Calu3 (cell line): ENCODE measurements at regions not wholly inside any gene's neighbourhood (a gene's known extent, or its start where the extent isn't known, plus 50 kb on each side); places are given as distances from the start of the nearest gene placed in this dataset.
A peak's percentile ranks its signal among the peaks of the same experiment; 100 is the strongest.

ENCODE experiments used
- BruUV-seq: library from RNA; stranded (reverse); fragments of 400-500 nt; replicated peaks from 2 replicates; lab custom pipeline; 2021; lab: Mats Ljungman, UMichigan
- CTCF ChIA-PET: fragments of 300-600 bp; sonication (Branson Sonifier 250); formaldehyde crosslinking; loops from one replicate; lab custom pipeline; 2022; ENCODE audit warnings: antibody characterized with exemption; lab: Charles Lee
- DNase-seq: peaks from one replicate; pipeline ENCODE4 v3.0.0; 2022
- H3K27ac Mint-ChIP-seq: one replicate; pipeline ENCODE4 v1.8.0; 2022; ENCODE audit warnings: mixed read lengths; ENCODE audit not compliant: unreplicated experiment
- H3K27me3 Mint-ChIP-seq: one replicate; pipeline ENCODE4 v1.8.0; 2022; ENCODE audit warnings: mixed read lengths; ENCODE audit not compliant: unreplicated experiment
- H3K36me3 Mint-ChIP-seq: one replicate; pipeline ENCODE4 v1.8.0; 2022; ENCODE audit warnings: mild to moderate bottlenecking, moderate library complexity, mixed read lengths; ENCODE audit not compliant: insufficient read depth, unreplicated experiment
- H3K4me1 Mint-ChIP-seq: one replicate; pipeline ENCODE4 v1.8.0; 2022; ENCODE audit warnings: mild to moderate bottlenecking, low read depth, mixed read lengths; ENCODE audit not compliant: unreplicated experiment
- H3K4me3 Mint-ChIP-seq: one replicate; pipeline ENCODE4 v1.8.0; 2022; ENCODE audit warnings: mild to moderate bottlenecking, low read depth, moderate library complexity, mixed read lengths; ENCODE audit not compliant: unreplicated experiment
- H3K9me3 Mint-ChIP-seq: one replicate; pipeline ENCODE4 v1.8.0; 2022; ENCODE audit warnings: low read depth, mixed read lengths; ENCODE audit not compliant: unreplicated experiment
- CTCF ChIP-seq: fragments of 200-600 bp; IDR thresholded peaks from one replicate; pipeline ENCODE4 v1.8.0; 2022; ENCODE audit warnings: antibody characterized with exemption; ENCODE audit not compliant: unreplicated experiment
- intact Hi-C: fragments of 100-400 bp; cut with micrococcal nuclease; formaldehyde crosslinking; loops from one replicate; pipeline ENCODE4 v1.10.0; 2022; ENCODE audit not compliant: unreplicated experiment

- intact Hi-C loops, result loop anchor here (10.0 kb wide), 1 partner anchor 146 kb away; no protein-coding TSS in a partner anchor
- H3K27ac Mint-ChIP-seq, result no peak overlapping the region
- CTCF ChIA-PET, result no interaction called here
- no peak for DNase-seq
- peaks cover 27% of the 10 kb centered on the region for H3K4me1 Mint-ChIP-seq
- no peak for TF ChIP-seq CTCF
- no peaks in the 10 kb centered on the region for H3K36me3 Mint-ChIP-seq
- H3K27me3 Mint-ChIP-seq, result no peaks in the 10 kb centered on the region
- H3K9me3 Mint-ChIP-seq, result no peaks in the 10 kb centered on the region
- no peak overlapping the region for H3K4me3 Mint-ChIP-seq
- BruUV-seq, result no TSS peak
Measured at GRCh38 chr11:92050305-92050704, 174.3 kb upstream of the FAT3 start.

- Mint-ChIP-seq H3K36me3 (no peaks in the 10 kb centered on the region), H3K27ac (no peak overlapping the region), H3K9me3 (no peaks in the 10 kb centered on the region), H3K4me1 (peaks cover 27% of the 10 kb centered on the region), H3K27me3 (no peaks in the 10 kb centered on the region), H3K4me3 (no peak overlapping the region)
- no TSS peak for BruUV-seq
- TF ChIP-seq CTCF, result no peak
- CTCF ChIA-PET, result no interaction called here
- DNase-seq, result peak; percentile 48
- intact Hi-C loops, result no loop called here
Measured at GRCh38 chr11:92048415-92048814, 176.2 kb upstream of the FAT3 start.

GRCh38 chr11:92046103-92046502, 178.5 kb upstream of the FAT3 start:
- intact Hi-C loops, result no loop called here
- no TSS peak for BruUV-seq
- no peak for DNase-seq
- Mint-ChIP-seq H3K4me3 (no peak overlapping the region), H3K27me3 (no peaks in the 10 kb centered on the region), H3K4me1 (peaks cover 27% of the 10 kb centered on the region), H3K36me3 (no peaks in the 10 kb centered on the region), H3K27ac (no peak overlapping the region), H3K9me3 (peaks cover 2% of the 10 kb centered on the region)
- CTCF ChIA-PET, result no interaction called here
- TF ChIP-seq CTCF, result no peak

GRCh38 chr11:92045301-92045700, 179.3 kb upstream of the FAT3 start:
- CTCF ChIA-PET, result no interaction called here
- DNase-seq, result no peak
- Mint-ChIP-seq H3K27ac (no peak overlapping the region), H3K9me3 (peaks cover 2% of the 10 kb centered on the region), H3K27me3 (no peaks in the 10 kb centered on the region), H3K4me3 (no peak overlapping the region), H3K36me3 (no peaks in the 10 kb centered on the region), H3K4me1 (peaks cover 25% of the 10 kb centered on the region)
- no peak for TF ChIP-seq CTCF
- BruUV-seq, result no TSS peak
- intact Hi-C loops, result no loop called here
